ENCODE measurements at regions not wholly inside any gene's neighbourhood (a gene's known extent, or its start where the extent isn't known, plus 50 kb on each side); places are given as distances from the start of the nearest gene placed in this dataset.

DNA sequence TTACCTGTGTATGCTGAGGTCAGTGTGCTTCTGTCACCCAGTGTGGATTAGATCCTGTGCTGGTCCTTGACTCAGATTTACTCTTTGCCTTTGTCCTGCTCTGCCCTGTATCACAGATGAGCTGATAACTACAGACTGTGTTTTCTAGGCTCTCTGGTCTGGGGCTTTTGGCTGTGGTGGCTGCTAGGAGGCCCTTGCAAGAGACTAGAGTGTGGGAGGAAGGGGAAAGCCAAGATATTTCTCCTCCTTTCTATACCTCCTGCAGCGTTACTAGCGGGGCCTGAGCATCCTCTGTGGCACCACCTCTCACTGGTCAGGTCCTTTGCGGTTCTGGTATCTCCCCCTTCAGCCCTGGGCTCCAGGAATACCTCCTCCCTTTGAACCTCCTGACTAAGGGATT is 282.3 kb upstream of the TBC1D5 start:
- TF ChIP-seq POLR2A (IDR thresholded peaks at IDR 0.05), result no peak
- TF ChIP-seq, protein P1, sequence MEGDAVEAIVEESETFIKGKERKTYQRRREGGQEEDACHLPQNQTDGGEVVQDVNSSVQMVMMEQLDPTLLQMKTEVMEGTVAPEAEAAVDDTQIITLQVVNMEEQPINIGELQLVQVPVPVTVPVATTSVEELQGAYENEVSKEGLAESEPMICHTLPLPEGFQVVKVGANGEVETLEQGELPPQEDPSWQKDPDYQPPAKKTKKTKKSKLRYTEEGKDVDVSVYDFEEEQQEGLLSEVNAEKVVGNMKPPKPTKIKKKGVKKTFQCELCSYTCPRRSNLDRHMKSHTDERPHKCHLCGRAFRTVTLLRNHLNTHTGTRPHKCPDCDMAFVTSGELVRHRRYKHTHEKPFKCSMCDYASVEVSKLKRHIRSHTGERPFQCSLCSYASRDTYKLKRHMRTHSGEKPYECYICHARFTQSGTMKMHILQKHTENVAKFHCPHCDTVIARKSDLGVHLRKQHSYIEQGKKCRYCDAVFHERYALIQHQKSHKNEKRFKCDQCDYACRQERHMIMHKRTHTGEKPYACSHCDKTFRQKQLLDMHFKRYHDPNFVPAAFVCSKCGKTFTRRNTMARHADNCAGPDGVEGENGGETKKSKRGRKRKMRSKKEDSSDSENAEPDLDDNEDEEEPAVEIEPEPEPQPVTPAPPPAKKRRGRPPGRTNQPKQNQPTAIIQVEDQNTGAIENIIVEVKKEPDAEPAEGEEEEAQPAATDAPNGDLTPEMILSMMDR (IDR thresholded peaks at IDR 0.05), result no peak
- TF ChIP-seq POLR2AphosphoS5 (IDR thresholded peaks at IDR 0.05), result no peak
- no peak for TF ChIP-seq EP300 (IDR thresholded peaks at IDR 0.05)
